ENCODE measurements at regions not wholly inside any gene's neighbourhood (a gene's known extent, or its start where the extent isn't known, plus 50 kb on each side); places are given as distances from the start of the nearest gene placed in this dataset.

- Mint-ChIP-seq H3K4me3 (ENCODE audit: unreplicated experiment) (no peak overlapping the region), H3K36me3 (ENCODE audit: low read depth, unreplicated experiment) (no peaks in the 10 kb centered on the region), H3K4me1 (ENCODE audit: unreplicated experiment) (no peaks in the 10 kb centered on the region), H3K9me3 (ENCODE audit: unreplicated experiment) (no peaks in the 10 kb centered on the region), H3K27ac (ENCODE audit: unreplicated experiment) (no peak overlapping the region), H3K27me3 (ENCODE audit: unreplicated experiment) (peaks cover 3% of the 10 kb centered on the region)
- no peak for TF ChIP-seq CTCF (IDR thresholded peaks at IDR 0.05; ENCODE audit: unreplicated experiment)
- DNase-seq (ENCODE audit: low spot score), result no peak
Measured at GRCh38 chr14:55772486-55772885, 192.5 kb downstream of the KTN1 start.

- no peaks in the 10 kb centered on the region for H3K9me3 Mint-ChIP-seq (ENCODE audit: unreplicated experiment)
- no peak overlapping the region for H3K27ac Mint-ChIP-seq (ENCODE audit: unreplicated experiment)
- H3K4me3 Mint-ChIP-seq (ENCODE audit: unreplicated experiment), result no peak overlapping the region
- H3K36me3 Mint-ChIP-seq (ENCODE audit: low read depth, unreplicated experiment), result no peaks in the 10 kb centered on the region
- peaks cover 3% of the 10 kb centered on the region for H3K27me3 Mint-ChIP-seq (ENCODE audit: unreplicated experiment)
- TF ChIP-seq CTCF (IDR thresholded peaks at IDR 0.05; ENCODE audit: unreplicated experiment), result no peak
- H3K4me1 Mint-ChIP-seq (ENCODE audit: unreplicated experiment), result no peaks in the 10 kb centered on the region
- no peak for DNase-seq (ENCODE audit: low spot score)
Measured at GRCh38 chr14:55773312-55773711, 193.3 kb downstream of the KTN1 start.

- no peak overlapping the region for H3K4me3 Mint-ChIP-seq (ENCODE audit: unreplicated experiment)
- DNase-seq (ENCODE audit: low spot score), result no peak
- no peak overlapping the region for H3K27ac Mint-ChIP-seq (ENCODE audit: unreplicated experiment)
- TF ChIP-seq CTCF (IDR thresholded peaks at IDR 0.05; ENCODE audit: unreplicated experiment), result no peak
- no peaks in the 10 kb centered on the region for H3K9me3 Mint-ChIP-seq (ENCODE audit: unreplicated experiment)
- peaks cover 3% of the 10 kb centered on the region for H3K27me3 Mint-ChIP-seq (ENCODE audit: unreplicated experiment)
- H3K36me3 Mint-ChIP-seq (ENCODE audit: low read depth, unreplicated experiment), result no peaks in the 10 kb centered on the region
- no peaks in the 10 kb centered on the region for H3K4me1 Mint-ChIP-seq (ENCODE audit: unreplicated experiment)
Measured at GRCh38 chr14:55773984-55774545, 194.1 kb downstream of the KTN1 start.

- Mint-ChIP-seq H3K9me3 (ENCODE audit: unreplicated experiment) (no peaks in the 10 kb centered on the region), H3K4me1 (ENCODE audit: unreplicated experiment) (peaks cover 5% of the 10 kb centered on the region), H3K27me3 (ENCODE audit: unreplicated experiment) (peaks cover 3% of the 10 kb centered on the region), H3K36me3 (ENCODE audit: low read depth, unreplicated experiment) (no peaks in the 10 kb centered on the region), H3K4me3 (ENCODE audit: unreplicated experiment) (no peak overlapping the region), H3K27ac (ENCODE audit: unreplicated experiment) (no peak overlapping the region)
- no peak for TF ChIP-seq CTCF (IDR thresholded peaks at IDR 0.05; ENCODE audit: unreplicated experiment)
- no peak for DNase-seq (ENCODE audit: low spot score)
Measured at GRCh38 chr14:55777877-55778276, 197.9 kb downstream of the KTN1 start.

GRCh38 chr14:55780156-55780946 lies 200.3 kb downstream of the KTN1 start:
- Mint-ChIP-seq H3K27me3 (ENCODE audit: unreplicated experiment) (peaks cover 2% of the 10 kb centered on the region), H3K27ac (ENCODE audit: unreplicated experiment) (no peak overlapping the region), H3K9me3 (ENCODE audit: unreplicated experiment) (no peaks in the 10 kb centered on the region), H3K36me3 (ENCODE audit: low read depth, unreplicated experiment) (no peaks in the 10 kb centered on the region), H3K4me3 (ENCODE audit: unreplicated experiment) (no peak overlapping the region), H3K4me1 (ENCODE audit: unreplicated experiment) (peaks cover 5% of the 10 kb centered on the region)
- TF ChIP-seq CTCF (IDR thresholded peaks at IDR 0.05; ENCODE audit: unreplicated experiment), result no peak
- no peak for DNase-seq (ENCODE audit: low spot score)
